Stimulated activated CD4-positive, alpha-beta T cell treated with anti-CD3 and anti-CD28 coated beads, Interleukin-1b, Interleukin-23, amount 100 ng/mL, for 48 hours (primary cell): ENCODE measurements at regions not wholly inside any gene's neighbourhood (a gene's known extent, or its start where the extent isn't known, plus 50 kb on each side); places are given as distances from the start of the nearest gene placed in this dataset.
"Not testable (repeated sequence)": the region's sequence is repeated elsewhere in the genome, so short reads cannot be mapped to it uniquely, and the experiment has no call there.

ENCODE experiments used
- DNase-seq: peaks from one replicate; pipeline ENCODE4 v3.0.0-alpha.2; 2020

DNA sequence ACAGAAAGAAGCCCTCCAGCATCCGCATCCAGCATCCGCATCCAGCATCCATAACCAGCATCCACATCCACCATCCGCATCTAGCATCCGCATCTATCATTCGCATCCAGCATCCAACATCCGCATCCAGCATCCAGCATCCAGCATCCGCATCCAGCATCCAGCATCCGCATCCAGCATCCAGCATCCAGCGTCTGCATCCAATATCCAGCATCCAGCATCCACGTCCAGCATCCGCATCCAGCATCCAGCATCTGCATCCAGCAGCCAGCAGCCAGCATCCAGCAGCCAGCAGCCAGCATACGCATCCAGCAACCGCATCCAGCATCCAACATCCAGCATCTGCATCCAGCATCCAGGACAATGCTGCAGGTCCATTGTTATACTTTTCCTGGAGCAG, 671.0 kb upstream of the C16orf82 start:
- DNase-seq: no peak

DNA sequence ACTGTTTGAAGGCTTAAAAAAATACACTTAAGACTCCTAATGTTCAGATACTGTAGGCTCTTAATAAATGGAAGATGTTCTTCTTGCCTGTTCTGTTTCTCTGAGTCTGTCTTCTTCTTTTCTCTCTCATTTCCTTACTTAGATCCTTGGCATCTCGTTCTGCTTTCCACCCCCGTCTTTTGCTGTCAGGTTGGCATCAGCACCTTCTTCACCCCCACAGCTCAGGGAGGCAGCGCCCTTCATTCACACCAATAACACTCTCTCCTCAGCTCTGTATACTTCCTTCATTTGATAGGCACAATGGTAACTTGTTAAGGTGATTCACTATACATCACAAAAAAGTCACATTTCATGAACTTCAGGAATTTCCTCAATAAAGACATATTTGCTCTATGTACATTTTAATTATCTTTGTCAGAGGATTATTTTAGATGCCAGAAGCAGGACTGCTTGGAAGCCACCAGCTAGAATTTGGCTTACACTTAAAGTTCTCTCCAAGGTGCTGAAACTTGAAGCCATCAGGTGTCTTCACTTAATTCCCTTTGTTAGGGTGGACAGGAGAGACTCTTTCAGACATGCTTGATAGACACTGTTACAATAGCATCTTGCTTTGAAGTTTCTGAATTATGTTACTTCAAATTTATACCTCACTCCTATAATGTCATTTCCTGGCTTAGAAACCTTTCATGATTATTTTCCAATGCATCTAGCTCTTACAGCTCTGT, 670.1 kb upstream of the C16orf82 start:
- DNase-seq: no peak

DNA sequence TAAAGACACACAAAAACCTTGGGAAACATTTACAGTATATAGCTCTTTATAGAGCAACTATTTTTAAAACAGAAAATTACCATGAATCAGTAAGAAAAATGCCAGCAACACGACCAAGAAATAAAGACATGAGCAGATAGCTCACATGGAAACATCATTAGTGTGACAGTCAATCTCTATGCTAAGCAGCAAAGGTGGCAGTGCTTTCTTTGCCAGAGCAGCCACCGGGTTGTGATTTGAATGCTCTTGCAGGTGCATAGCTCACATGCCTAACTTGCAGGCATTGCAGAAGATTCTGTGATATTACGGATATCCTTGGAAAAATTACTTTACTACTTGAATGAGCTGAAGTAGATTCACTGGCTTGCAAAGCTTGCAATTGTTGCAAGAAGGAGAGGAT, 652.9 kb upstream of the C16orf82 start:
- no peak for DNase-seq

DNA sequence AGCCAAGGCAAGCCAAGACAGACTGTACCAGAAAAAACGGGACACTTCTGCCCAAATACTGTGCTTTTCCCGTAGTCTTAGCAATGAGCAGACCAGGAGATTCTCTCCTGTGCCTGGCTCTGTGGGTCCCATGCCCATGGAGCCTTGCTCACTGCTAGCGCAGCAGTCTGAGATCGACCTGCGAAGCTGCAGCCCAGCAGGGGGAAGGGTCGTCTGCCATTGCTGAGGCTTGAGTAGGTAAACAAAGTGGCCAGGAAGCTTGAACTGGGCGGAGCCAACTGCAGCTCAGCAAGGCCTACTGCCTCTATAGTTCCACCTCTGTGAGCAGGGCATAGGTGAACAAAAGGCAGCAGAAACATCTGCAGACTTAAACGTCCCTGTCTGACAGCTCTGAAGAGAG, 647.3 kb upstream of the C16orf82 start:
- DNase-seq: not testable (repeated sequence)

DNA sequence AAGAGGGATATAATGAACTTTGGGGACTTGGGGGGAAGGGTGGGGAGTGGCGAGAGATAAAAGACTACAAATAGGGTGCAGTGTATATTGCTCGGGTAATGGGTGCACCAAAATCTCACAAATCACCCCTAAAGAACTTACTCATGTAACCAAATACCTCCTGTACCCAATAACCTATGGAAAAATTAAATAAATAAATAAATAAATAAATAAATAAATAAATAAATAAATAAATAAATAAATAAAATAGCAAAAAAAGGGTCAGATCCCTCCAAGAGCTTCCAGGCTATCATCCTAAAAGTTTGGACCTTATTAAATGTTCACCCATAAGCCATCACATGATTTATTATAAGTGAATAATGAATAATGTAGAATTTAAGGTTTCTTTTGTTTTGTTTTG, 636.1 kb upstream of the C16orf82 start:
- DNase-seq: no peak

DNA sequence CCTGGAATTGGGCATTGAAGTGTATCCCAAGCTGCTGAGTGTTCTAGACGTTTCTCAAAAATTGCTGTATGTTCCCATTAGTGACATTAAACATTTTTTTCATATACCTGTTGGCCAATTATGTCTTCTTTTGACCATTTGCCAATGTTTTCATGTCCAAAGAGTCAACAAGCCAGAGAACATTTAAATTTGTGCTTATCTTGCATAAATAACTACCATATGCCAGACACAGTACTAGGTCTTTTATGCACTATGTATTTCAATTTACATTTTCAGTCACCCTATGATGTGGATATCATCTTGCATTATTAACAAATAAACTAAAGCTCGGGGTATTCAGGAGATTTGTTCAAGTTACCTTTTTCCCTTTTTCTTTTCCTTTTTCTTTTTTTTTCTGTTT, 632.9 kb upstream of the C16orf82 start:
- DNase-seq: no peak

DNA sequence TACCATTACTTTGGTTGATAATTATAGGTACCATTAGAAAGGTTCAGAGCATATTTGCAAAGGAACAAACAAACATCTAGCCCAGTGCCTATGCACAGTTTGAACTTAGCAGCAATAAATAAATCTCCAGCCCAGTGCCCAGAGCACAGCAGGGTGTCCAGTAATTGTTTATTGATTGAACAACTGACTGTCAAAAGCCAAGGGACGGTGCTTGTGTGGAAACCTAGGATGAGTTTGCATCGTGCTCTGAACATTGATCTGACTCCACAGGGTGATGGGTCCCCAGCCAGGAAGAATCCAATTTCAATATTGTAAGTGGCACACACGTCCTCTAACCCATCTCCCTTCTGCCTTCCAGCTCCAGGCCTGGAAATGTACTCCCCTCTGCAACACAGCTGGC, 625.5 kb upstream of the C16orf82 start:
- no peak for DNase-seq

DNA sequence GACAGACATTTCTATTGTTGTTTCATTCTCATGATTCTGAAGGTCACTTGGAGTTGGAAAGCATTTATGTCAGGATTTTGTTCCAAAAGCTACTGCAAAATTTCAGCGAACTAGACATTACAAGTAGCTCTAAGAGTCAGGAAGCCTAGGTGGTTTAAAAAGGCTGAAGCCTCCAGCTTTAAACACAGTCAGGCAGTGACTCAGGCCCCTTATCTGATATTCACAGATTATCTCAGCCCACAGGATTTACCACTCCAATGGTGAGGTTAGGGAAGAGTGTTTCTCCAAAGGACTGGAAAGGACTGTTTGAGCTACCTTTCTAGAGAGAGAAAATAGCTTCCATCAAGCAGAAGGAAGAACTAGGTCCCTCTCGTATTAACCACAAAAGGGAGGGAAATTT, 624.4 kb upstream of the C16orf82 start:
- DNase-seq: no peak

DNA sequence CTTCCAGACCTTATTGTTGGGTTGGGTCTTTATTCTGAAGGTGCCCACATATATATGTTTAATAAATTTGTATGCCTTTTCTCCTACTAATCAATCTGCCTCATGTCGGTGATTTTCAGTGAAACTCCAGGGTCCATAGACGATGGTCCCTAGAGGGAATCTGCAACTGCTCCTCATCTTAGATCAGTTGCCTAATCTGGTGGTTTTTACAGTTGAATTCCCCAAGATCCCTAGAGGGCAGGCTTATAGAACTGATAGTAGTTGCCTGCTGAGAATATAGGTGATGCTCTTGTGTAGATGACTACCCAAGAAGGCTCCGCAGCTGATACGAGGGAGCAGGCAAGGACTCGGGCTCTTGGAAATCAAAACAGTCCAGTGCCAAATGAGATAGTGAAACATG, 619.2 kb upstream of the C16orf82 start:
- DNase-seq: no peak

DNA sequence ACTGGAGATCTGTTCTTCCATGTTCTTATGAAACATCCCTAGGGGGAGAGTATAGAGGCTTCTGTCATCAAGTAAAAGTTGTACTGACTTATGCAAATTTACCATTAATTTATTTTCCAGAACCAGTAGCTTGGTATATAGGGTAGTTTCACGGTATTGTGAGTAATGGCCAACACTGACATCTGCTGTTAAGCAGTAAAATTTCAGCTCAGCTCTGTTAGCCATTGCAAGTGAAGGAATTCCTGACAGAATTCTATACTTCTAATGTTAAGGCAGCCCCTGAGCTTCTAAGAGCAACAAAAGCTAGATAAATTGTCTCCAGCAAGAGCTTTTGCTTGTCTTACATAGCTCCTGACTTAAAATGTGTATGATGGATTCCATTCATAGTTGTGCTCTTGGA, 613.5 kb upstream of the C16orf82 start:
- DNase-seq: no peak

DNA sequence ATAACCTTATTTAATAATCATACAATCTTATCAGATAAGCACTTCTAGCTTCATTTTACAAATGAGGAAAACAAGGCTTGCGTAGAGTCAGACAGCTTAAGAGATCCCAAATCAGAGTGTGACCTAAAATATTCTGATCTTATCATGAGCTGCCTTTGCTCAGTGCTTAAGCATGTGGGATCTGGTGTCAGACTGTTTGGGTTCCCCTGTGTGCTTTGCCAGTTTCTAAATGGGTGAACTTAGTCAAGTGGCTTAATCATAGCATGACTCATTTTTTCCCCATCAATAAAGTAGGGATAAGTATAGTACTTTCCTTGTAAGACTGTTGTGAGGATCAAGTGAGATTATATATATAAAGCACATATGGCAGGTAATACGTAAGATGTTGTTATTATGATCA, 612.6 kb upstream of the C16orf82 start:
- no peak for DNase-seq

DNA sequence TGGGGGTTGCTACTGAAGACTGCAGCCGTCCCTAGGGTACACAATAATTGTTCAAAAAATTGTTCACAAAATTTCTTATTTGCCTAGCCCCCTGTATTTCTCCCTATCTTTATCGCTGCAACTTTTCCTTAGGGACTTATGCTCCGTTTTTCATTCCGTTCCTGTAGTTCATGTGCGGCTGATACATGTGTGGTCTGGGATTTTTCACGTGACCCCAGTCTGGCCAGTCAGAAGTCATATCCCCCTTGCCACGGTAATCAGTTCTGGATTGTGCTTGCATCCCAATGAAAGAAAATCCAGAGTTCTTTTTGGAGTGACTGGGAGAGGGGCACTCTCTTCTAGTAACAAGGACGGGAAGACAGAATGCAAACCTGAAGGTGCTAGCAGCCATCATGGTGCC, 610.7 kb upstream of the C16orf82 start:
- no peak for DNase-seq

DNA sequence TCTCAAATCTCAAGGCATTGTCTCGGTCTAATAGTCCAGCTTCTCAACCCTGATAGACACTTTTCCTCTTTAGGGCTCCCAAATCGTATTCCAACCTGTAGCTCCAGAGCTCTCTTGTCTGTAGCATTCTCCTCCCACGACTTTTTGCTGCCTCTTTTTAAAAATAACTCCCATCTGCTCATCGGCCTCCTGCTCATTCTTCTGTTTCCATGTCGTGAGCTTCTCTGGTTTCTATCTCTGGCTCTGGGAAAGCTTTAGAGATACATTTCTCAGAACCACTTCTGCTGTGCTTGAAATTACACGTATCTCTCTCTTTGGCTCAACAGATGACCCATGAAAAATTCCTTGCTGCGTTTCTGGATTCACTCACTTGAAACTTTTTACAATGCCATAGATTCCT, 609.6 kb upstream of the C16orf82 start:
- DNase-seq: no peak

DNA sequence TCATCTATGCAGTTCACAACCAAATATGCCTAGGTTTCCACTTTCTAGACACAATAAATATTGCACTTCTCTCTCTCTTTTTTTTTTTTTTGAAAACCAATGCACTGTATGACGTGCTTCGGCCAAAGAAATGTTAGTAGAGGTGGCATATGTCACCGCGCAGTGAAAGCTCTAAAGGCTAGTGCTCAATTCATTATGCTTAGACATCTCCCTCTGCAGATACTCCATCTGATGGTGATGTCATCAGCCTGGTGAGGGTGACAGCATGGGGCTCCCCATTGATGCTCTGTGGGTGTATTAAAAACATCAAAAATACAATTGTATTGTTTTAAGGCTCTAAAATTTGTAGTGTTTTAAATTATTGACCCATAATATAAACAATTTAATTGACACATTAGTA, 608.8 kb upstream of the C16orf82 start:
- DNase-seq: no peak

DNA sequence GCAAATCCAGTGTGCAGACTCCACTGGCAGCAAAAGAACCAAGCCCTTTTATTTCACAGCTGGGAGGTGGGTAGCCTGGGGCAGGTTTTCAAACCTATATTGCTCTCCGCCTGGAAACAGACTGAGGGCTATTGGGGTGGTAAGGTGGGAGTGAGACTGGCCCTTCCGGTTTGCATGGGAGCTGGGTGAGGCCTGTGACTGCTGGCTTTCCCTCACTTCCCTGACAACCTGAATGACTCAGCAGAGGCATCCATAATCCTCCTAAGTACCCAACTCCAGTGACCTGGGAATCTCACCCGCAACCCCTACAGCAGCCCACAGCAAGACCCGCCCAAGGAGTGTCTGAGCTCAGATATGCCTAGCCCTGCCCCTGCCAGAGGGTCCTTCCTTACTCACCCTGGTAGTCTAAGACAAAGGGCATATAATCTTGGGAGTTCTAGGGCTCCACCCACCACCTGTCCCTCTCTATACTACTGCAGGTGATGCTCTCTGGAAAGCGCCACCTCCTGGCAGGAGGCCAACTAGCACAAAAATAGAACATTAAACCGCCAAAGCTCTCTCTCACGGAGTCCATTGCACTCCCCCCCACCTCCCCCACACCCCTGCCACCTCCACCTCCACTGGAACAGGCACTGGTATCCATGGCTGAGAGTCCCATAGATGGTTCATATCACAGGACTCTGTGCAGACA, 602.0 kb upstream of the C16orf82 start:
- no peak for DNase-seq

DNA sequence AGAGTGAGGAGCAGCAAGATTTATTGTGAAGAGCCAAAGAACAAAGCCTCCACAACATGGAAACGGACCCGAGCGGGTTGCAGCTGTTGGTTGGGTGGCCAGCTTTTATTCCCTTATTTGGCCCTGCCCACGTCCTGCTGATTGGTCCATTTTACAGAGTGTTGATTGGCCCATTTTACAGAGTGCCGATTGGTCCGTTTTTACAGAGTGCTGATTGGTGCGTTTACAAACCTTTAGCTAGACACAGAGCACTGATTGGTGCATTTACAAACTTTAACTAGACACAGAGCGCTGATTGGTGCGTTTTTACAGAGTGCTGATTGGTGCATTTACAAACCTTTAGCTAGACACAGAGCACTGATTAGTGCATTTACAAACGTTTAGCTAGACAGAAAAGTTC, 592.3 kb upstream of the C16orf82 start:
- DNase-seq: not testable (repeated sequence)

DNA sequence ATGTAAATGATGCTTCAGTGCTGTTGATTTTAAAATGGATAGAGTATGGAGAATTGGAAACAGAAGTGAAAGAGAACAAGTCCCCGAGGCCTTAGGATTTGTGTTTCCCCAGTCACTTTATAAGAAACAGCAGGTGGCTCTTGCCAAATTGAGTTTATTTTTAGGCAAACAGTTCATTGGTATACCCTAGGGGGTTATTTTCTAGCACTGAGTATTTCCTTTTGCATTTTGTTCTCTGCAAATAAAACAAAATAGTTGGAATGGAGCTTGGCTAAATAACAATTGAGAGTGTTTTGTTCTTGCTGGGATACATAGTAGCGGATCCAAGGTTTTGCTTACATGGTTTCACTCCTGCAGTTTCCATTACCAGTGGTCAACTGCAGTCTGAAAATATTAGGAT, 591.1 kb upstream of the C16orf82 start:
- no peak for DNase-seq

DNA sequence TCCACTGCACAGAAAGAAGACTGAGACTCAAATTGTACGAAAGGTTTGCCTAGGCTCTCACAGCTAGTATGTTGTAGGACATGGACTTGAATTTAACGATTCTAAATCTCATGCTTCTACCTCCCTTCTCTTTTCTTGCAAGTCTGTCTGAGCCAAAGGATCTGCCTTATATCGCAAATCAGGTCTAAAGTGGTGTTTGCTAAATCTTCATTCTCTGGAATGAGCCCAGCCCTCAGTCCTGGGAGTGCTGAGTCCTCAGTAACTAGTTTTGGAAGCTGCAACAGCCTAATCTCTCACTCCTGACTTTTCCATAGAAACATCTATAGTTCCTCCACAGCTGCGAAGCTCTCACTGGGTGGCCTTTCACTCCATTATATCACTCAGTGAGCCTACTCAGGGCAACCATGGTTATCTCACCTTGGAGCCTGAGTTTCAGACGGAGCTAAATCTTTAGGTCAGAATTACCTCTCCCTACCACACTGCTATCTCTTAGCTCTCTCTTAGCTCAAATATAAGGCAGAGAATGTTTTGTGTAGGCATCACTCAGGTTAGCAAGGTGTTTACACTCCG, 575.5 kb upstream of the C16orf82 start:
- DNase-seq: no peak

DNA sequence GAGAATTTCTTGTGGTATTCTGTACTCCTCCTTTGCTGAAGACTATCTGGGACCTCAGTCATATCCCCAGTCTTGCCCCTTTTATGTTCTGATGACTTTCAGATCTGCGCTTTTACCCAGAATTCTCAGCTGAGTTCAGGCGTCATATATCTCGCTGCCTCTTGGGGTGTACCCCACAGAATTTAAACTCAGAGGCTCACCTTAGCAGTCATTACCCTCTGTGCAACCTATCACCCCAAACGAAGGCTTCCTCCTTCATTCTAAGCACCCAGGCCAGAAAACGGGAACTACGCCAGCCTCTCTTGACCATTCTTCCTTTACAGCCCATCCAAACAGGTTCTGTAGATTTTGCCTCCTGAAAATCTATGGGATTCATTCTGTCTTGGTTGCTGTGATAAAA, 574.8 kb upstream of the C16orf82 start:
- DNase-seq: no peak

DNA sequence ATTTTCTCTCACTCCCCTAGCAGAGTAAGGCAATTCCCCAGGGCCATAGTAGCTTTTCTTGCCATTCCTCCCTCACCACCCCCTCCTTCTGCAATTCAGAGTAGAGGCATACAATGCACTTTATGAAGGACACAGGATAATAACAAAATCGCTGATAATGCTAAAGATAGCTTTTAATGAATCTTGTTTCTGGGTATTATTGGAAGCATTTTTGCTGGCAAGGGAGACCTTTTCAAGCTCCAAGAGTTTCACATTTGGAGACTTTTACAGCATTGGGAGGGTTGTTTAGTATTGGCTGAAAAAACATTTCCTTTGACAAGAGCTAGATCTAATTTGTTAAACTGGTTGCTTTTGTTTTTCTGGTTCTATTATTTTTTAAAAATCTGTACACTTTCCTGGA, 573.0 kb upstream of the C16orf82 start:
- no peak for DNase-seq

DNA sequence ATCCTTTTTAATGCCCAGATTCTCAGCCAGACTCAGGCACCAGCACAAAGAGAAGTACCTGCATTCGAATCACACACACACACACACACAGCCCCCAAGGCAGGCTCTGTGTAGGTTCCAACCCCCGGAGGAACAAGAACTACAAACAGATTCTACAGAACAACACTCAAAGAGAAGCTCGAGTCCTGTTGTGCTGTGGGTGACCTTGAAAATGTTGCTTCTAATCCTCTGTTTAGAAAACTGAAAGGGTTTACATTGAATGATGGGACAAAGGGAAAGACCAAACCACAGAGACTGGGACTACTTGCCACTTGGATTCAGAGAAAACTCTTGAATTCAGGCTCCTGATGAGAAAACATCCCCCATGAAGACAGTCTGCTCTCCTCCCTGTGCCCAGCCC, 568.8 kb upstream of the C16orf82 start:
- no peak for DNase-seq

DNA sequence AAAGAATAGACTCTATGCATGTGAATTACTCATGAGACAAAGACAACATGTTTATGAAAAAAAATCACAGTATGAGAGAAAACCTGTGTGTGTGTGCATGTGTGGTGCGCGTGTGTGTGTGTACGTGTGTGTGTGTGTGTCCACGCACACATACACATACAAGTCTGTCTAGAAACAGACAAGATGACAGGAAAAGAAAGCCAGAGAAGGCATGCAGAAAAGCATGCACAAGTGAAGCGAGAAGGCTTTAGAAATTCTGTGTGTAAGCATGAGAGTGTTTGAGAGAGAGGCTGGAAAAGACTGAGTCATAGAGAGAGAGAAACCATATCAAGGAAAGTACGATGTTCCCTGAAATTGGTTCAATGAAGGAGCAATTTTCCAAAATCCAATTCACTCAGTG, 566.4 kb upstream of the C16orf82 start:
- DNase-seq: no peak

DNA sequence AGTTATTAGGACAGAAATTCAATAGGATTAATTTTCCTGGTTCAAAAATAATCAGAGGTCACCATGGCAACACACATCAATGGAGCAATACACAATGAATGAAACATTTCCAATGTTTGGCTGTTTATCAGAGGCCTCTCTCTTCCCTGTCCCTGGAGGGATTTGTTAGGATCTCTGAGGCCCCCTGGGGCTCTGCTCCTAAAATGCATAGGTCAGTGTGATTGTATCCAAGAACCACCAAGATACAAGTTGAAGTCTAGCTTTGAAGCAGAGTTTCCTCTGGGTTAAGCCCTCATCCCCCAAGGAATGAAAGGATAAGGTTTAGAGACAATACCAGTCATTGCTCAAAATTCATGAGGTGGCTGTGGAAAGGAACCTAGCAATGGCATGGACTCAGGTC, 561.2 kb upstream of the C16orf82 start:
- DNase-seq: no peak

DNA sequence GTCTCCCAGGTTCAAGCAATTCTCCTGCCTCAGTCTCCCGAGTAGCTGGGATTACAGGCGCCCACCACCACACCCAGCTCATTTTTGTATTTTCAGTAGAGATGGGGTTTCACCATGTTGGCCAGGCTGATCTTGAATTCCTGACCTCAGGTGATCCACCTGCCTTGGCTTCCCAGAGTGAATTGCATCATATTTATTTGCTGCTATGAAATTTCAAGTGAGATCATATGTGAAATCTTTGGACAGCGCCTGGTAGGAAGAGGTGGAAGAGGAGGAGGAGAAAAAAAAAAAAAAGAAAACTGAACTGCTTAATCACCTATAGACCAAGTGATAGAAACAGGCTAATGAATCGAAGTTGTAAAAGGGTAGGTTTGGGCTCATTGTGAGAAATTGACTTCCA, 557.8 kb upstream of the C16orf82 start:
- not testable (repeated sequence) for DNase-seq

DNA sequence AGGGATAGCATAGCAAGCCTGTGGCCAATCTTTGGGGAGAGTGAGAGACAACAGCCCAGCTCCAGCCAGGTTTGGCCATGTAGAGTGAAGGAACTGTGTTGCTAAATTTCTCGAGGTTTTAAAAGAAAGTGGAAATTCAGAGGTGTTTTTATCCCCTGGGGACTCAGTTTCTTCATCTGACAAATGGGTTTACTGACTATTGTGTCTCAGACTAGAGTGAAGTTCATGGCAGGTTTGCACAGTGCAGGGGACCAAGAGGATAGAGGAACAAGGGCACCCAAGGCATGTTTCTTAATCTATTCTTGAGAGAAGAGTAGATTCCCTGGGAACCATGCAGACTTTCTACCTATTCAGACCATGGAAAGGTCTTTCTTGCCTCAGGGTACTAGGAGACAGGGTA, 555.8 kb upstream of the C16orf82 start:
- no peak for DNase-seq
